PC-9 (cell line): ENCODE measurements at regions not wholly inside any gene's neighbourhood (a gene's known extent, or its start where the extent isn't known, plus 50 kb on each side); places are given as distances from the start of the nearest gene placed in this dataset.

Experiments
- BruUV-seq: library from RNA; stranded (reverse); fragments of 400-500 nt; replicated peaks from 2 replicates; lab custom pipeline; 2021; lab: Mats Ljungman, UMichigan
- CTCF ChIA-PET: fragments of 300-600 bp; sonication (Branson Sonifier 250); formaldehyde crosslinking; loops from one replicate; lab custom pipeline; 2022; ENCODE audit warnings: antibody characterized with exemption; lab: Charles Lee
- POLR2A ChIA-PET: fragments of 300-600 bp; sonication (Branson Sonifier 250); formaldehyde crosslinking; loops from one replicate; lab custom pipeline; 2022; ENCODE audit warnings: antibody characterized with exemption; ENCODE audit not compliant: unreplicated experiment; lab: Charles Lee
- DNase-seq, 2 experiments: peaks; one replicate each; pipeline versions ENCODE4 v3.0.0 to v3.0.0-alpha.2; 2015 to 2022; ENCODE audit warnings: mixed read lengths in 1 of 2
- H2AFZ ChIP-seq: fragments of 200-600 bp; sonication (generic); 2 replicates; pipeline ENCODE4 v1.8.1; 2017; ENCODE audit warnings: antibody characterized with exemption
- H3F3A ChIP-seq: fragments of 200-600 bp; sonication (generic); 2 replicates; pipeline ENCODE4 v1.8.1; 2017; ENCODE audit warnings: antibody characterized with exemption, mild to moderate bottlenecking, low read depth; ENCODE audit not compliant: insufficient read depth
- H3K27ac ChIP-seq: fragments of 200-600 bp; sonication (generic); 2 replicates; pipeline ENCODE4 v1.6.1; 2016; ENCODE audit warnings: mixed run types
- H3K27me3 ChIP-seq: fragments of 200-600 bp; sonication (generic); 2 replicates; pipeline ENCODE4 v1.6.1; 2016; ENCODE audit warnings: low read depth, mixed run types; ENCODE audit not compliant: insufficient read depth
- H3K36me3 ChIP-seq: fragments of 200-600 bp; sonication (generic); 2 replicates; pipeline ENCODE4 v1.6.1; 2016; ENCODE audit warnings: low read depth, mixed run types
- H3K4me1 ChIP-seq: fragments of 200-600 bp; sonication (generic); replicated peaks from 2 replicates; pipeline ENCODE4 v1.6.1; 2016; ENCODE audit warnings: mixed run types; ENCODE audit not compliant: insufficient read depth
- H3K4me2 ChIP-seq: fragments of 200-600 bp; sonication (generic); 2 replicates; pipeline ENCODE4 v1.6.1; 2017; ENCODE audit warnings: mixed run types
- H3K4me3 ChIP-seq: fragments of 200-600 bp; sonication (generic); 2 replicates; pipeline ENCODE4 v1.6.1; 2016; ENCODE audit warnings: mixed run types
- H3K79me2 ChIP-seq: fragments of 200-600 bp; sonication (generic); 2 replicates; pipeline ENCODE4 v1.6.1; 2017; ENCODE audit warnings: low read depth, mixed run types
- H3K9me2 ChIP-seq: fragments of 200-600 bp; sonication (generic); 2 replicates; pipeline ENCODE4 v1.8.1; 2017; ENCODE audit warnings: mild to moderate bottlenecking; ENCODE audit not compliant: insufficient read depth
- H3K9me3 ChIP-seq: fragments of 200-600 bp; sonication (generic); 2 replicates; pipeline ENCODE4 v1.8.1; 2016; ENCODE audit warnings: low read depth; ENCODE audit not compliant: insufficient read depth
- H4K20me1 ChIP-seq: fragments of 200-600 bp; sonication (generic); 2 replicates; pipeline ENCODE4 v1.8.1; 2017; ENCODE audit not compliant: insufficient read depth
- EZH2 ChIP-seq: fragments of 200-600 bp; sonication (generic); IDR thresholded peaks from 2 replicates; pipeline ENCODE4 v1.8.0; 2017; ENCODE audit warnings: antibody characterized with exemption, low read depth
- intact Hi-C: fragments of 100-400 bp; cut with micrococcal nuclease; formaldehyde crosslinking; loops from one replicate; pipeline ENCODE4 v1.10.0; 2022; ENCODE audit not compliant: unreplicated experiment
- TF ChIP-seq, protein P1 (sequence below): fragments of 200-600 bp; sonication (generic); conservative IDR thresholded peaks from 2 replicates; pipeline ENCODE4 v1.6.1; 2017; ENCODE audit warnings: mixed run types, antibody characterized with exemption, mild to moderate bottlenecking, moderate library complexity

DNA sequence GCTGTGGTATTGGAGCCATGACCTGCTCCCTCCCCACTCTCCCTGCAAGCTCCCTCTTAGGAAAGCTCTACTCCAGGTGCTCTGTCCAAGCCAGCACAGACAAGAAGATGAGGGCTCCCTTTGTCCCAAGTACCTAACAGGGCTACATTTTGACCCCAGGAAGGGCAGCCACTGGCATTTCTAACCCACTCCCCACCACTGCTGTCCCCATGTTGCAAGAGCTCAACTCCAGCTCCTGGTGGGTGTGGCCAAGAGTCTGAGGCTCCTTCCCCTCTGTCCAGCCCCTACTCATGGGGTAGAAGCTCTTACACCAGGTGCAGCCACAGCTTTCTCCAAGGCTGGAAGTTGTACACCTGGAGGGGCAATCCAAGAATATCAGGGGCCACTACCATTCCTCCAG lies 127.0 kb upstream of the NPAS2 start:
- peaks cover 15% of the 10 kb centered on the region; the same call in 1 of the 2 replicates for H3K9me3 ChIP-seq
- H3K27ac ChIP-seq: no peak overlapping the region
- BruUV-seq: no TSS peak
- ChIA-PET CTCF (no interaction called here), POLR2A (no interaction called here)
- intact Hi-C loops: no loop called here
- no peaks in the 10 kb centered on the region for H3K36me3 ChIP-seq
- no peaks in the 10 kb centered on the region for H3K79me2 ChIP-seq
- H3K27me3 ChIP-seq: no peaks in the 10 kb centered on the region
- no peaks in the 10 kb centered on the region for H3K9me2 ChIP-seq
- no peaks in the 10 kb centered on the region for H3F3A ChIP-seq
- no peak for TF ChIP-seq EZH2
- no peak overlapping the region for H3K4me3 ChIP-seq
- H2AFZ ChIP-seq: no peak overlapping the region
- H3K4me2 ChIP-seq: no peak overlapping the region
- no peaks in the 10 kb centered on the region for H3K4me1 ChIP-seq
- DNase-seq: no peak
- no peaks in the 10 kb centered on the region for H4K20me1 ChIP-seq

DNA sequence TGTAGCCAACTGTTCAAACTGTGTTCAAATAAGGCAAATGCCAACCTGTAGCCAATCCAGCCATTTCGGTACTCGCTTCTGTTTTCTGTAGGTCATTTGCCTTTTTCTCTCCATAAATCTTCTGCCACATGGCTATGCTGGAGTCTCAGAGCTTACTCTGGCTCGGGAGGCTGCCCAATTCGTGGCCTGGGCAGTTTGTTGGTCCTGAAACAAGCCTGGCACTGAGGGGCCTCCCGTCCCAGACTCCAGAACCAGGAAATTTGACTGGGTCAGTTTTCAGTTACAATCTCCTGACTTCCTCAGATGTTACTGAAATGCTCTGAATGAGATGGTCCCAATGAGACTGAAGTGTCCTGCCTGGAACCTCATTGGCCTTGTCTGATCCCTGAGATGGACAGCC lies 120.8 kb upstream of the NPAS2 start:
- intact Hi-C loops: no loop called here
- H3K4me3 ChIP-seq: no peak overlapping the region
- H3K79me2 ChIP-seq: no peaks in the 10 kb centered on the region
- BruUV-seq: no TSS peak
- no peaks in the 10 kb centered on the region for H3K4me1 ChIP-seq
- H2AFZ ChIP-seq: no peak overlapping the region
- H3K9me3 ChIP-seq: peaks cover 15% of the 10 kb centered on the region; the same call in 1 of the 2 replicates
- no peaks in the 10 kb centered on the region for H3F3A ChIP-seq
- H3K4me2 ChIP-seq: no peak overlapping the region
- H3K27me3 ChIP-seq: no peaks in the 10 kb centered on the region
- no peaks in the 10 kb centered on the region for H3K9me2 ChIP-seq
- no peak overlapping the region for H3K27ac ChIP-seq
- CTCF ChIA-PET: no interaction called here
- no peaks in the 10 kb centered on the region for H3K36me3 ChIP-seq
- POLR2A ChIA-PET: no interaction called here
- TF ChIP-seq, protein P1, sequence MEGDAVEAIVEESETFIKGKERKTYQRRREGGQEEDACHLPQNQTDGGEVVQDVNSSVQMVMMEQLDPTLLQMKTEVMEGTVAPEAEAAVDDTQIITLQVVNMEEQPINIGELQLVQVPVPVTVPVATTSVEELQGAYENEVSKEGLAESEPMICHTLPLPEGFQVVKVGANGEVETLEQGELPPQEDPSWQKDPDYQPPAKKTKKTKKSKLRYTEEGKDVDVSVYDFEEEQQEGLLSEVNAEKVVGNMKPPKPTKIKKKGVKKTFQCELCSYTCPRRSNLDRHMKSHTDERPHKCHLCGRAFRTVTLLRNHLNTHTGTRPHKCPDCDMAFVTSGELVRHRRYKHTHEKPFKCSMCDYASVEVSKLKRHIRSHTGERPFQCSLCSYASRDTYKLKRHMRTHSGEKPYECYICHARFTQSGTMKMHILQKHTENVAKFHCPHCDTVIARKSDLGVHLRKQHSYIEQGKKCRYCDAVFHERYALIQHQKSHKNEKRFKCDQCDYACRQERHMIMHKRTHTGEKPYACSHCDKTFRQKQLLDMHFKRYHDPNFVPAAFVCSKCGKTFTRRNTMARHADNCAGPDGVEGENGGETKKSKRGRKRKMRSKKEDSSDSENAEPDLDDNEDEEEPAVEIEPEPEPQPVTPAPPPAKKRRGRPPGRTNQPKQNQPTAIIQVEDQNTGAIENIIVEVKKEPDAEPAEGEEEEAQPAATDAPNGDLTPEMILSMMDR: no peak
- no peak for TF ChIP-seq EZH2
- no peak for DNase-seq
- no peaks in the 10 kb centered on the region for H4K20me1 ChIP-seq

DNA sequence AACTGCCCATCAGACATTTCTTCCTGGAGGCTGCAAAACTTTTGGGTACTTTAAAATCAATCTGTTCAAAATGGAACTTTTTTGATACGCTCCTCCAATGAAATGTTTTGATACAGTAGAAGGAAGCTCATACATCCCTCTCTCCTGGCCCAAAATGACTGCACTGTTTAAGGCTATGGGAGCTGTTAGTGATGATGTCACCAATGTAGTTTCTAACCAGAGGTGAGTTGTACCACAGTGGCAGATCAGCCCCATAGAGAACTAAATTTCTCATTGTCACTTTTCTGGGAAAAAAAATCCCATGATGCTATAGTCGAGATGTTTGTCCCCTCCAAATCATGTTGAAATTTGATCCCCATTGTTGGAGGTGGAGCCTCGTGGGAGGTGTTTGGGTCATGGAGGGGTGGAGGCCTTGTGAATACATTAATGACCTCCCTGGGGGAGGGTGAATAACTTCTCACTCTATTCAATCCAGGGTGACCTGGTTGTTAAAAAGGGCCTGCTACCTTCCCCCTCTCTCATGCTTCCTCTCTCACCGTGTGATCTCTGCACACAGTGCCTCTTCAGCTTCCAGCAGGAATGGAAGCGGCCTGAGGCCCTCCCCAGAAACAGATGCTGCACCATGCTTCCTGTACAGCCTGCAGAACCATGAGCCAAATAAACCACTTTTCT lies 117.4 kb upstream of the NPAS2 start:
- Histone ChIP-seq H3F3A (no peaks in the 10 kb centered on the region), H3K9me2 (no peaks in the 10 kb centered on the region), H3K4me2 (no peak overlapping the region), H2AFZ (no peak overlapping the region), H3K4me1 (no peaks in the 10 kb centered on the region), H3K27ac (no peak overlapping the region), H3K9me3 (0 out of 2 replicates have a peak, but pooled peaks cover under 1% of the 10 kb centered on the region), H3K27me3 (no peaks in the 10 kb centered on the region), H3K4me3 (no peak overlapping the region), H3K79me2 (no peaks in the 10 kb centered on the region), H3K36me3 (no peaks in the 10 kb centered on the region), H4K20me1 (no peaks in the 10 kb centered on the region)
- intact Hi-C loops: no loop called here
- POLR2A ChIA-PET: no interaction called here
- no peak for TF ChIP-seq EZH2
- TF ChIP-seq, protein P1: no peak
- CTCF ChIA-PET: no interaction called here
- DNase-seq: no peak
- BruUV-seq: no TSS peak

DNA sequence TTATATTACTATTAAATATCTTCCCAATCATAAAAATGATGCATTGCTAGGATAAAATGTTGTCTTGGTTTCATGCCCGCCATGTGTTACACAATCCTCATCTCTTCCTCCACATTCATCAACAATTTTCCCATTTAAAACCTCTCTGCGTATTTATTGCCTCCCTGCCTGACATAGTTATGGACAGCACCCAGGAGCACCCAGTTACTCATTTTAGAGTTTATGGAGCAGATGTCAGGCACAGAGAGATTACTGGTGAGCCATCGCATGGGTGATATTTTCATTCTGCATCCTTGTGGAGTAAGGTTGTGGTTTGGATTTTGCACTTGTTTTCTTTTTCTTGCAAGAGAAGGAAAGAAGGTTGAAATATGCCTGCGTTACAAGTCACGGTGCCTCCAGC lies 116.7 kb upstream of the NPAS2 start:
- no TSS peak for BruUV-seq

More for the DNA sequence above, 116.7 kb upstream of the NPAS2 start:
- Histone ChIP-seq H3K4me2 (no peak overlapping the region), H3F3A (no peaks in the 10 kb centered on the region), H3K79me2 (no peaks in the 10 kb centered on the region), H2AFZ (no peak overlapping the region), H3K27me3 (no peaks in the 10 kb centered on the region), H3K4me1 (no peaks in the 10 kb centered on the region), H3K9me2 (no peaks in the 10 kb centered on the region), H3K9me3 (no peaks in the 10 kb centered on the region), H3K36me3 (no peaks in the 10 kb centered on the region), H4K20me1 (no peaks in the 10 kb centered on the region), H3K27ac (no peak overlapping the region), H3K4me3 (no peak overlapping the region)
- POLR2A ChIA-PET: no interaction called here
- intact Hi-C loops: no loop called here
- no peak for DNase-seq
- TF ChIP-seq, protein P1: no peak
- no peak for TF ChIP-seq EZH2
- CTCF ChIA-PET: no interaction called here
